GM19463 (cell line): ENCODE measurements at regions not wholly inside any gene's neighbourhood (a gene's known extent, or its start where the extent isn't known, plus 50 kb on each side); places are given as distances from the start of the nearest gene placed in this dataset.

Experiments
- ATAC-seq: cut with Tn5 transposase; IDR thresholded peaks from one replicate; pipeline ENCODE4 v1.9.1; 2021; ENCODE audit warnings: mild to moderate bottlenecking, moderate library complexity; ENCODE audit not compliant: unreplicated experiment

DNA sequence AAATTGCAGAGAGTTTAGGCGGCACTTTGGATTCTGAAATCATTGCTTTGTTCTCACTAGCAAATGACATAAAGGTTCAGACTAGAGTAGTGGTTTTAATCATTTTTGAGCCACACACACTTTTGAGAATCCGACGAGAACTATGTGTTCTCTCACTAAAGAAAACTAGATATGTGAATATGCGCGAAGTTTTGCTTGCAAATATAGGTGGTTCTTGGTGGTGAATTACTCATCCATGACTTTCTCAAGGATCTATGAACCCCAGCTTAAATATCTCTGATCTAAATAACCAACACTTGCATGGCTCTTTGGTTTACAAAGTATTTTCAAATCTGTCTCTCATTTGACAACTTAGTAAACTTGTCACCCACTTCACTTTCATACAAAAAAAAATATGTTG is 54.8 kb downstream of the NOG start:
- ATAC-seq, result no peak

GRCh38 chr17:56648806-56649205 is 55.3 kb downstream of the NOG start:
- no peak for ATAC-seq

GRCh38 chr17:56652628-56653027 is 59.1 kb downstream of the NOG start:
- no peak for ATAC-seq

GRCh38 chr17:56653877-56654276 is 60.4 kb downstream of the NOG start:
- peak; percentile 100 for ATAC-seq

DNA sequence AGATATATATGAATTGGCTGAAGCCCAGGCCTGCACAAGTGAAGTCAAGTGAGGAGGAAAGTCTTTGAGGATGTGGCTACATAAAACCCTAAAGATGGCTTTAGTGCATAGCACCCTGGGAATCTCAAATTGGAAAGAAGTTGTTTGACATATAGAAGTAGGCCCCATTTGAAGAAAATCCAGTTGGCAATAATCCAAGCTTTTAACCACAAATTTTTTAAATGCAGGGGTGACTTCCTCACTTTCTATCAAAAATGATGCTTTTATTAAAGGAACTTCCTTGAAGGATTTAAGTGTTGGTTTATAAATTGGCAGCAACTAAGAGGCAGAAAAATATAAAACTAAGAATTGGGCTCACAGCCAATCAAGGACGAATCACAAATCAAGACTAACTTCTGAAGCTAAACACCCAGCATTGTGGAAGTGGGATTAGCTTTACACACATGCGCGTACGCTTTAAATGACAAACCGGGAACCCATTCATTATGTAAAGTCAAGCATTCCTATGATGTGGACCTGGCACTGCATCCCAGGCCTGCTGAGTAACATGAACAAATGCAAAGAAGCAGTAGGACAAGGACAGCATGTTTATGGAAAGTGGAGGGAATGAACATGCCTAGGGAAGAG is 63.3 kb downstream of the NOG start:
- no peak for ATAC-seq

DNA sequence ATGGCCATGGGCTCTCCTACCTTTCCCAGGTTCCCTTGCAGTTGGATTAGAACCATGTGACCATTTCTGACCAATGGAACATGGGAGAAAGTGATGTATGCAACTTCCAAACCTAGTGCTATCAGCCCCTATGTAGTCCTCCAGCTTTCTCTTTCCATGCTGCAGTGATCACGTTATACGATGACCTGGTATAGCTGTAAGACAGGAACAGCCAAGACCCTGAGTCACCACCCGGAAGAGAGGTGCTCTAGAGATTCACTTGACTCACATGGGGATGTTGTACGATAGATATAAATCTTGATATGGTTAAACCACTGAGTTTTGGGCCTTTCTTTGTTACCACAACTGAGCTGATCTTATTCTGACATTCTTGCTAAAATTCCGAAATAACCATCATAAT is 65.1 kb downstream of the NOG start:
- ATAC-seq, result no peak

DNA sequence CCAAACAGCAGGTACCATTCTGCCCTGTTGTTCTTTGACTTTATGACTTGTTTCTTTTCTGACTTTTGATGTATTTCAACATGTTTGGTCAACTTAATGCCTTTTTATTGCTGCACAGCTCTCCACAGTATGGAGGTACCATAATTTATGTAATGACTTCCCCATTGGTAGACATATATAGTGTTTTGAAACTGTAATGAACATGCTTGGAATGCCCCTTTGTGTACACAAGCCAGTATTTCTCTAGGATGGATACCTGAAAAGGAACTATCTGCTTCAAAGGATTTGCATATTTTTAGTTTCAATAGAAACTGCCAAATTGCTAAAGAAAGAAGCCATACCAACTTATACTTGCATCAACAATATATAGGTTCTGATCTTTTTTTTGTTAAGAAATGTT is 66.1 kb downstream of the NOG start:
- no peak for ATAC-seq

- ATAC-seq, result no peak
Measured at GRCh38 chr17:56661906-56662305, 68.4 kb downstream of the NOG start.

DNA sequence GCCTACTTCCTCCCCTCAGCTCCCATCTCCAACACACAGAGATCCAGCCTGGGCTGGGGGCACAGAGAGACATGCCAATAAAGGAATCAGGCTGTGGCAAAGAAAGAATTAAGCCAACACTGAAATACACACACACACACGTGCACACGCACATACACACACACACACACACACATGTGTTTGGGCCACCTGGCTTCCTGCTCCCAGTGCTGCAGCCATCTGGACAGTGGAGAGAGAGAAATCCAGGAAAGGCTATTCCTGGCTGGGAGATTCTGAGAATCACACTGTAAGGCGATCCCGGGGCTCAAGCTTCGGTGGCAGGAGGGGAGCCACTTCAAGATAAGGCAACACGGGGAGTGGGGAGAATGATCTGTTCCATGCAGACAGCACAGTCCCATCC is 72.4 kb downstream of the NOG start:
- ATAC-seq, result no peak

DNA sequence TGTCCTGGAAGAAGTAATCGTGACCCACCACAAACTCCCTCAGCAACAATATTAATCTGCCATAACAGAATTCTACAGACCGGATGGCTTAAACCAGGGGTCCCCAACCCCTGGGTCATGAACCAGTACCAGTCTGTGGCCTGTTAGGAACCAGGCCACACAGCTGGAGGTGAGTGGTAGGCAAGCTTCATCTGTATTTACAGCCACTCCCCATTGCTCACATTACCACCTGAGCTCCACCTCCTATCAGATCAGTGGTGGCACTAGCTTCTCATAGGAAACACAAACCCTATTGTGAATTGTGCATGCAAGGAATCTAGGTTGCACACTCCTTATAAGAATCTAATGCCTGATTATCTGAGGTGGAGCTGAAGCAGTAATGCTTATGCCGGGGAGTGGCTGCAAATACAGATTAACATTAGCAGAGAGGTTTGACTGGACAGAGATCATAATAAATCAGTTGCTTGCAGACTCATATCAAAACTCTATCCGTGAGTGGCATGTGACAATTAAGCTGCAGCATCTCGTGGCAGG is 74.5 kb downstream of the NOG start:
- ATAC-seq, result no peak

GRCh38 chr17:56672195-56672594 is 78.7 kb downstream of the NOG start:
- no peak for ATAC-seq

GRCh38 chr17:56674401-56674925 is 81.0 kb downstream of the NOG start:
- ATAC-seq, result no peak

DNA sequence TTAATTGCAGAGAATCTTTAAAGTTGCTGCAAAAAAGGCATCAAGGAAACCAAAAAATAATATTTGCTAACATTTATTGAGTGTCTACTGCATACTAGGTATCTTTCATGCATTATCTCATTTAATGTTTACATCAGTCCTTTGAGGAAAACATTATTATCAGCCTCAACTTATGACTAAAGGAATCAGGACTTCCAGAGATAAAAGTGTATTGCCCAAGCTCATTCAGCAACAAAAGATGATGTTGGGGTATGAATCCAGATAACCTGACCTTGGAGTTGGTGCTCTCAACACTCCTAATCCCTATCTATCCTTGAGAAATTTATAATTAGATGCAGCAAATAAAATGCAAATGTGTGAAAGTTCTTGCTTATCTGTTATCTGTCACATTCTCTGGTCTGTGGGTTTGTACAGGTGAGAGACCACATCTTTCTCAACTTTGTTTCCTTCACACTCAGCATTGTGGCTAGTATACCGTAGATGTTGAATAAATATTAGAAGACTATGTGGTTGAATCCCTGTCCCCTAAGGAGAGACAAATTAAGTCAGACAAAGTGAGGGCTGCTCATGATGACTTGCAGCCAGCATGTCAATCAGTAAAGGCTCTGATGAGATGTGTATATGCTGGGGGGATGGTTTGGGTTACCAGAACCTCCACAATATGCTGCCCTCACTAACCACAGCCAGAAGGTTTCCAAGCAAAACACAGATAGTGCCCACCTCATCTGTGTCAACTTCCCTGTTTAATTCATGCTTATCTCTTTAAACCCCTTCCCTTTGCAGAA is 82.6 kb downstream of the NOG start:
- ATAC-seq, result no peak

DNA sequence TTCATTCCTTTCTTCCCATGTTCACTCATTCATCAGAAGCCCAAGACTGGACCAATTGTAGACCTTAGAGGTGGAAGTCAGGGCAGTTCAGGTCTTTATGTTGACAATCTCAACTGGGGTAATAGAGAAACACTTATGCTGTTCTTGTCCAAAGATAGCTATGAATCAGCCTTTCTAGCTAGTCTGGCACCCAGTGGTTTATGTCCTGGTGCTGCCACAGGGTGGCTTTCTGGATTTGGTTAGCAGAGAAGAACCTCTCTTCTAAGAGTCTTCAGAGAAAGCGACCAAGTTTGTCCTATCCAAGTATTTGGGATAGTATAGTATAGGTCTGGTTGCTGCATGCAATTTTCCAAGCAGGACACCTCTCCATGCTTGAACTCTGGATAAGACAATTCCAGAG is 83.3 kb downstream of the NOG start:
- no peak for ATAC-seq

- ATAC-seq, result no peak
Measured at GRCh38 chr17:56678249-56679114, 85.0 kb downstream of the NOG start.

DNA sequence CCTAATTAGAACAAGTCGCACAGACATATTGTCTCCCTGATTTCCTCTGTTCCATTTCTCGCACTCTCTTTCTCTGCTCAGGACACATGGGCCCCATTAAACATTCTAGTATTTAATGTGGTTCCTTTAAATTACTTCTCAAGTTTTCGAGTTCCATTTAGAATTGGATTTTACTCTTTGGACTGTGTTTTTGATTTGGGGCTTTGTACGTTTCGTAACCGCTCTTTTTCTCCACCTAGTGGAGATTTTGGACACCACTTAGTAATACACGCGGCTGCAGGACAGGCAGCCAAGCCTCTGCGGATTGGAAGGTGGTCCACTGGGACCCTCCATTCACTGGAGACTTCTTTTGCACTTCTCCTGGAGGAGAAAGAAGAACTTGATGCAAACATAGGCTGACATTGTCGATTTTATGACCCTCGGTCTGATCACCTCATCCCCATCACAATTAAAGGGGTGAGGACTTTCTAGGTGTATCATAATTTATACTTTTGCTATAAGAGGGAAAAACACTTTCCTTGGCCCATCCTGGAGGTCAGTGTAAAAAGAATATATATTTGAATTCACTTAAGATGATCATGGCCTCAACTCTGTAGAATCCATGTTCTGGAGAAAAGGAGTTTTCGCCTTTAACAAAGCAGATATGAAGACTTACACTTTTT is 85.7 kb downstream of the NOG start:
- ATAC-seq, result no peak

- no peak for ATAC-seq
Measured at GRCh38 chr17:56679777-56680422, 86.4 kb downstream of the NOG start.

DNA sequence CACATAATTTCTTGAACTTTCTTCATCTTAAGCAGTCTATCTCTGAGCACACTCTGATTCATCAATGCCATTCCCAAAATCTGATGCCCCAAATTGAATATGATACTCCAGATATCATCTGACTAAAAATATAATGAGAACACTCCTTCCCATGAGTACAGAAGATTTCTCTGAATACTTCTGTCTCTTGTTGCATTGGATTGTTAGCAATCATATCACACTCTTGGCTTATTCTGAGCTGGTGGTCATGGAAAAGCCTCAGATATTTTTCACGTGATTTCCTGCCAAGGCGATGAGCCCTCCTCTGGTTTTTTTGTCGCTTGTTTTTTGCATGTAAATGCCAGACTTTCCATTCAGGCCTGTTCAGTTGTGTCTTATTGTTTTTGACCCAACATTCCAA is 87.2 kb downstream of the NOG start:
- no peak for ATAC-seq

DNA sequence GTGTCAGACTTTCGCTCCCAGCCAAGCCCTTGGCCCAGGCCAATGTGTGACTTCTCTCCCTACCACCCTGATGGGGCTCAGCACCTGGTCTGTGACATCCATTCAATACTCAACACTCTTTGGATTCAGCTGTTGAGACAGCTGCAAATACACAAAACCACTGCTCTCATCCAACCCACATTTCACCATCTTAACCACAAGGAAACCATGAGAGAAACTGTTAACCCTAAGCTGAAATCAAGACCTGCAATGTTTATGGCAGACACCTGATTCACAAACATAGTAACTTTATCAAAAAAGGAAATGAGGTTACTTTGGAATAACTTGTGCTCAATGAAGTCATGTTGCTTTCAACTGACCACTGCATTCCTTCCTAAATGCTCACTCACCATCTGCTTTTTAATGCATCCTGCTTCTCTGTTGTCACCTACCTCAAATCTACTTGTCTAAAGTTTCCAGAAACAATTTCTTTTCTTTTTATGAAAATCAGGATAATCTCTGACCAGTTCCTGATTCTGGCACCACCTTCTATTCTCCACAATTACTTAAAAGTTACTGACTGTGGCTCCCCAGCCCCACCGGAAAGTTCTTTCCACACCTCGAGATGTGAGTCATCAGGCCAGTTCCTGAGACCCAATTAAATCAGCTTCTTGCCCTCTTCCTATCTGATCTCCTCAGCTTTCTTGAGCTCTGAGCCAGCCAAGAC is 88.2 kb downstream of the NOG start:
- ATAC-seq, result peak; percentile 54

DNA sequence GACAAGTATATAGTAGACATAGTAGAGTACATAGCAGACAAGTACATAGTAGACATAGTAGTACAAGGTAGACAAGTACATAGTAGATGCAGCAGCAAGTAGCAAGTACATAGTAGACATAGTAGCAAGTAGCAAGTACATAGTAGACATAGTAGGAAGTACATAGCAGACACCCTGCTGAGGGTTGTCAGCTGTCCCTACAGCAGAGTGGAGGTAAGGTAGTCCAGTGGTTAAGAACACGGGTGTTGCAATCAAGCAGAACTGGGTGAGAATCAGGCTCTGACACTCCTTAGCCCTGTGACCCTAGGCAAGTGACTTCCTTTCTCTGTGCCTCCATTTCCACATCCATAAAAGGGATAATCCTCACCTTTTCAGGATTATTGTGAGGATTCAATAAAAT is 94.7 kb downstream of the NOG start:
- ATAC-seq, result no peak
